ENCODE measurements at regions not wholly inside any gene's neighbourhood (a gene's known extent, or its start where the extent isn't known, plus 50 kb on each side); places are given as distances from the start of the nearest gene placed in this dataset.

DNA sequence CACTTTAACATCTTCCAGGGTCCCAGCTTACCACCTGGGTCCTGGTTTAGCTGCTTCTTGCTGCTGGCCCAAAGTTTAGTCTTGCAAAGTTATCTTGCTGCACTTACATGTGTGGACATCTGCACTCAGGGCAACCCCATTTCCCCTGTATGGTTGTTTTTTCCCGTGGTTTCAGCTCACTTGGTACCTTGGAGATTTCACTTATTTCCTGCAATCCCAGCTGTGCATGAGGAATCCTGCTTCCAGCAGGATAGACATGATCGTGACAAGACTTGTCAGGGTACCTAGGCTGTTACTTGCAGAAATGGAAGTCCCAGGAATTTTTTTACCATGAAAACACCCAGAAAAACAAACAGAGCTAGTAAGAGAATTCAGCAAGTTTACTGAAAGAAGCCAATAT lies 95.9 kb upstream of the LEP start:
- no peak for DNase-seq (ENCODE audit: low read depth)

DNA sequence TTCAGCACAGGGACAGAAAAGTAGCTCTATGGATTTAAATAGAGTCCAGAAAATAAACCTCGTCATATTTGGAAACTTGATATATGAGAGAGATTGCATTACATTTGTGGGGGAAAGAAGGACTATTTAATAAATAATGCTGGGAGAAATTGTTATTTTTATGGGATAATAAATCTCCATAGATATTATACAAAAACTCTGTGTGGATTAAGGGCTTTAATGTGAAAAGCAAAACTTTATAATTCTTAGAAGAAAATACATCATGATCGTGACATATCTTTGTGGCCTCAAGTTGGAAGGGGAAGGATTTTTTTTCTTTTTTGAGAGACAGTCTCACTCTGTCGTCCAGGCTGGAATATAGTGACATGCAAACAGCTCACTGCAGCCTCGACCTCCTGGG lies 95.0 kb upstream of the LEP start:
- no peak for DNase-seq (ENCODE audit: low read depth)

DNA sequence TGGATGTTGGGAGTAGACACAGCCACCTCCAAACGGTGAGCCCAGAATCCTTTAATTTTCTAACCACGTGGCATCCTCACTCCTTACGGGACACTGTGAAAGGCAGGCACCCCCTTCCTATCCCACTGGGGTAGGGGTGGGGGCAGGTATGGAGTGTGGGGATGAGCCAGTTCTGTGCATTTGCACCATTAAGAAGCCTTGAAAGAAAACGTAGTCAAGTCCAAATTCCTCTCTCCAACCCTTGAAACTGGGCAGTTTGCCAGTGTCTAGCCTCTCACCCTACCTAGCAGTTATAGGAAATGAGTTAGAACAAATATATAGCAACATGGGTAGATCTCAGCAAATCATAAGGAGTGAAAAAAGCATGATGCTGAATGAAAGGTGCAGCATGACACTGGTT lies 92.4 kb upstream of the LEP start:
- DNase-seq (ENCODE audit: low read depth) = no peak

DNA sequence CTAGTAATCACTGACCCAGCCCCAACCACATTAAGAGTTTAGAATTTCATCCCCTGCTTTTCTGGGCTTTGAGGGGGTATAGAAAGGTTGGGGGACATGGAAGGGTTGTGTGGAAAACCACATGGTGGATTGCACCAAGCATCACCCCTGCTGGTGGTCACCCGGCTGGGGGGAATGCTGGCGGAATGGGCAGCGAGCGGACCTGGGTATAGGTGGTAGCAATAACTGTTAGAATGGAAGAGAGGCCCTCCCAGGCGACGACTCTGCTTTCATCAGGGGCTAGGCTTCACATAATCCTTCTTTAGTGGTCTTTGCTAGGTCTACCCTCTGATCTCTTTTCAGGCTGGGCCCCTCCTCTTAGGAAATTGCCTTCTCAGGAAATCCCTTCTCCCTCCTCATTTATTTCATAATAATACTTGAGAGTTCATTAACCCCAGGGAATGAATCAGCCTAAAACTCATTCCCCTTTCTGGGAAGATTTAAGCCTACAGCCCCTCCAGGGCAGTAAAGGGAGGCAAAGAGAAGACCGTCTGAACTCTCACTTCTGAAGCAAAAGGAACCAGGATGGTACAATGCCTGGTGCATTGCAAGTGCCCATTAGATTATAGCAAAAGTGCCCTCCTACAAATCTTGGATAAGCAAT lies 90.7 kb upstream of the LEP start:
- no peak for DNase-seq (ENCODE audit: low read depth)

DNA sequence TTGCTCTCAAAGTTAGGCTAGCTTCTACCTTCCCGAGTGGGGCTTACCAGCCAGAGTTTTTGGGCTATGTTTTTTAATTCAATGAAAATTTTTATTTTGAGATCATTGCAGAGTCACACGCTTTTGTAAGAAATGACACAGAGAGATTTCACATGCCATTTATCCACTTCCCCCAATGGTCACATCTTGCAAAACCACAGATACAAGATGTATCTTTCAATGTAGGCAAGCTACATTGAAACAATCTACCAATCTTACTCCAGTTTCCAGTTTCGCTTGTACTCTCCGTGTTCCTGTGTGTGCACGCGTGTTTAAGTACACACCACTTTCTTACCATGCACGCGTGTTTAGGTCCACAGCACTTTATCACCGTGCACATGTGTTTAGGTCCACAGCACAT lies 89.4 kb upstream of the LEP start:
- no peak for DNase-seq (ENCODE audit: low read depth)

DNA sequence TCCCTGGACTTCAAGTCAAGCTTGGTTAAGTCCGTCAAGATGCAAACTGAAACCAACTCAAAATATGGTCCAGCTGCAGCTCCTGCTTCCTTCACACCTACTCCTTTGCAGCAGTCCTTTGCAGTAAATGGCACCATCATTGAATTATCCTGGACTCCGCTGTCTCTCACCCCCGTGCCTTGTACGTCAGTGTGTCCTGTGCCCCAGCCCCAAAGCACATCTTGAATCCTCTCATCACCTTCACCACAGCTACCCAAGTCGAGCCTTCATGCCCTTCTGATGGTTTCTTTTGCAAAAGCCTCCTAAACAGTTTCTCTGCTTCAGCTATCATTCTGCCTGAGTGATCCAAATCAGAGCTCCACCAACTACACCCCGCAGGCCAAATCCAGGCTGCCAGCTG lies 88.4 kb upstream of the LEP start:
- DNase-seq (ENCODE audit: low read depth) = no peak

DNA sequence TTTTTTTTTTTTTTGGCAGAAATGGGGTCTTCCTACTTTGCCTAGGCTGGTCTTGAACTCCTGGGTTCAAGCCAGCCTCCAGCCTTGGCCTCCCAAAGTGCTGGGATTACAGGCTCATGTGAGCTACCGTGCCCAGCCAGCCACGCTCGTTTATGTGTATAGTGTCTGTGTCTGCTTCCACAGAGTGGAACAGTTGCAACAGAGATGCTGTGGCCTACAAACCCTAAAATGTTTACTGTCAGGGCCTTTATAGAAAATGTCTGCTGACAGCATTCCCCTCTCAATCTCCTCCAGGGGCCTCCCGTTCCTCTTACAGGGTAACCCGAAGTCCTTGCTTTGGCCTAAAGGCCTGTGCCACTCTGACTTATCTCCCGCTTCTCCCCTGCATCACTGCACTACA lies 87.6 kb upstream of the LEP start:
- DNase-seq (ENCODE audit: low read depth) = no peak

DNA sequence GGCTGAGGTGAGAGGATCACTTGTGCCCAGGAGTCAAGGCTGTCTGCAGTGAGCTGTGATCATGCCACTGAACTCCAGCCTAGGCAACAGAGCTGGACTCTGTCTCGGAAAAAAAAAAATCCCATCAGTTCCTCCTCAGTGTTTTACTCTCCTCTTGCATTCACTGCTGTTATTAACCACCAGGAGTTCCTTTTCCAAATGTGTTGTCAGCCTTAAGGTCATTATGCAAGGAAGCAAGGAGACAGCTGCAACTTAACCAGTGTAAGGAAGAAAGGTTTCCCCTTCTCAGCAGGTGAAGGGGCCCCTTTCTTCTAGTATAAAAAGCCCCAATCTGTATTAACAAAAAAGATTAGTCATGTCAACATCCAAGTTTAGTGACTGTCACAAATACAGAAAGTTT lies 86.6 kb upstream of the LEP start:
- DNase-seq (ENCODE audit: low read depth) = no peak

DNA sequence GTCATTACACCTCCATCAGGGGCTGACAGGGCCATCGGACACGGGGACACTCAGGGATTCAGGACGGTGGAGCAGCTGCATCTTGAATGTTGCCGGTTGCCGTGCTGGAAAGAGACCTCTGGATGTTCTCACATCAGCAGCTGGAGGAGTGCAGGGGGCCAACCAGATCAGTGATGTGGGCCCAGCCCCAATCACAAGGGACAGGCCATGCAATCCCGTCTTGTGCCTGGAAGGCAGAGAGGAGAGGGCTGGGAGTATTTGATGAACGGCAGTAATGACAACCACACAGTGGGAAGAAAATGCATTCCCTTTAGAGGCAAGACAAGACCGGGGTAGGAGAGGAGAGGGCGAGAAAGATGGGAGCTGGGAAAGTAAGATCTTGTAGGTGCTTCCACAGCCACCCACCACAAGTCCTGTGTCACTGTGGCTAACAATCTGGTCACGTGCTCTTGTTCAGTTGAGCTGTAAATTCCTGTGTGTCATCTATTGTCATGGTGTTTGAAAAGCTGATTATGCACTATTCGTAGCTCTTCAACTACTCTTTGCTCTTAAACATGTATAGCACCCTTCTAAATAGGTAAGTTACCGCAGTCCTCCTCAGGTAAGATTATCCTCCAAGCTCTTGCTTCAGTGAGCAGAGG lies 85.9 kb upstream of the LEP start:
- DNase-seq (ENCODE audit: low read depth) = no peak

DNA sequence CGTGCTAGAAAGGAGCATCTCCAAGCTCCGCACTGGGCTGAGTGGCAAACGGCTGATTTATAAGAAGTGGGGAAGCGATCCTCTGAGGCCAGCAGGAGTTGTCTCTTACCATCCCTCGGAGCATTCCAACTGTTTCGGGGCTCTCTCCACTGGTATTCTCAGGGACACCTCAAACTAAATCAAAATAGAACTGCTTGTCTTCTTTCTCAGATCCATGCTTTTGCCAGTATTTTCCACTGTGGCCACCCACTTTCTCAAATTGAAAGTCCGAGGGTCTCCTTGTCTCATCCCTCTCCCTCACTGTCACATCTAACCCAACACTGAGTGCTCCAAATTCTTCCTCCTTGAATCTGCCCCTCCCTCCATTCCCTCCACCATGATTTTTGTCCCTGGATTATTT lies 83.2 kb upstream of the LEP start:
- no peak for DNase-seq (ENCODE audit: low read depth)

DNA sequence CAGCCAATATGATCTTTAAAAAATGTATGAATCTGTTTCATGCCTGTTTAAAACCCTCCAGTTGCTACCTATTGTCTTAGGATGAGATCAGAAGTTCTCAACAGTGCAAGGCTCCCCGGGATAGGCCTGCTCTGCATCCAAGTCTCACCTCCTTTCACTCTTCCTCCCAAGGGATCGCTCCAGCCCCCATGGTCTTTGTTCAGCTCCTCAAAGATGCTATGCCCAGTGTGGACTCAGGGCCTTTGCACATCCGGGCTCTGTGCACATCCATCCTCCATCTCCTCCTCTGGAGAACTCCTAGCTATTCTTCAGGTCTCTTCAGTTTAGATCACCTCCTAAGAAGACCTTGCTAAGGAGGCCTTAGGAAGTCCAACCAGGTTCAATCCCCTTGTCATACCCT lies 82.7 kb upstream of the LEP start:
- no peak for DNase-seq (ENCODE audit: low read depth)

DNA sequence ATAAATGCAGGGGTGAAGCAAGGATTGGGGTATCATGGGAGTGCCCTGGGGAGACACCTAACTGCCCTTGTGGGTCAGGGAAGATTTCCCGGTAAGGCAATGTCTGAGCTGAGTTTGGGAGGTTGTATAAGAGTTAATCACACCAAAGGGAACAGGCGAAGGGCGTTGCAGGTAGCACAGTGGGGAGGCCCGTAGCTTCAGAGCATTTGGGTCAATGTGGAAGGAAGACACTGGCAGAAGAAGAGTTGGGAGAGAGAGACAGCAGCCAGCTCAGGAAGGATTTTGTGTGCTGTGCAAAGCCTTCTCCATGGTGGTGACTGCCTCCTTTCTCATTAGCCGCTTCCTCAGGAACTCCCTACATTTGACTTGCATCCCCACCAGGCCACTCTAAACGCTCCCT lies 80.8 kb upstream of the LEP start:
- DNase-seq (ENCODE audit: low read depth) = no peak

DNA sequence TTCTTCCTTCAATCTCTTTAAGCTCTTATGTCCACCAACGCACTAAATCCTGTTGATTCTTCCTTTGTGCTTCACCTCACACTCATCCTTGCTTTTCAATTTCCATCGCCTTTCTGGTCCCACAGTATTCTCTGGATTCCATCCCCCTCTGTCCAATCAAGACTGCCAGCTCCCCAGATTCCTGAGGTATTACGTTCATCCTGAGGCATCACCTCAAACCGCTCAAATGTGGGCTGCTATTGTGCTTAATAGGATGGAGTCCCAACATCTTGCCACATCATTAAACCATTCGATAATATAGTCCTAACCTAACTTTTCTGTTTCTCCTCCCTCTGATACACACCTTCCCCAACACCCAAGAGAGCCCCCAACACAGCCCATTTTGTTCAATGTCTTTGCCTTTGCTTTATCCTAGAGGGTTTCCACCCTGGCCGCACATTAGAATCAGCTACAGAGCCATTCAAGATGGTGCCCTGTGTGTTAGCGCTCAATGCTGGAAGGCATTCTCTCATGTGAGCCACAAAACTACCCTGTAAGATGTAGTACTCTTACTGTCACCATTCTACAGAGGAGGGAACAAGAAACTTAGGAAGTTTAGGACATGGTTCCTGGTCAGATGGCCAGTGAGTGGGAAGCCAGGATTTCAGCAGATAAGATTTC lies 79.5 kb upstream of the LEP start:
- no peak for DNase-seq (ENCODE audit: low read depth)

DNA sequence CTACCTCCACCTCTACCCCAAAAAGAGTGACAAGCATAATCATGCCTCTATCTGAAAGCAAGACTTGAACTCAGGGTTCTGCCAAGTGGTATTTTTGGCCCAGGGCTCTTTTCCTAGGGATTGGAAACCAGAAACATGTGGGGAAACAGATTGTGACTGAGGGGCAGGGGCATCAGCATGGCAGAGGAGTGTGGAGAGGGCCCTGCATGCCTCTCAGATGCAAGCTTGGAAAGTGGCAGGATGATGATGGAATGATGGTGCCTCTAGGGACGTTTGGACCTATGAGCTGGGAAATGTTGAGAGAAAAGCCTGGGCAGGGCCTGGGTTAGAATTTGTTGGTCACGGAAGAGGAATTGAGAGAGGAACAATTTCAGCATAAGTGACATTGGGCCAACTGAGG lies 78.4 kb upstream of the LEP start:
- no peak for DNase-seq (ENCODE audit: low read depth)

DNA sequence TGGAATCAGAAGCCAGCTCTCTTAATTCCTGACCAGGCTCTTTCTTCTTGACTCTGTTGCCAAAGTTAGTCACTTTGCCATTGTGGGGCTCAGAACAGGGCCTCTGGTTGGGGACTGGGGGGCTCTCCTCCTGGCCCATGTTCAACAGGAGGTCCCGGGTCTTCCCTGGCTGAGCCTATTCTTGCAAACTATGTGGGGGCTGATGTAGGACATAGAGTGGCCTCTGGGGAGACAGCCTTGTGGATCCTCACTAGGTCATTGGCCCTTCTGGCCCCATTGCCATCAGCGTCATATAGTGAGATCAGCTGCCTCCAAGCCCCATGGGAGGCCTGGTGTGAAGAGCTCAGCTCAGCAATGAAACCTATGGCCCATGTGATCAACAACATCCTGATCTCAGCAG lies 77.6 kb upstream of the LEP start:
- no peak for DNase-seq (ENCODE audit: low read depth)

DNA sequence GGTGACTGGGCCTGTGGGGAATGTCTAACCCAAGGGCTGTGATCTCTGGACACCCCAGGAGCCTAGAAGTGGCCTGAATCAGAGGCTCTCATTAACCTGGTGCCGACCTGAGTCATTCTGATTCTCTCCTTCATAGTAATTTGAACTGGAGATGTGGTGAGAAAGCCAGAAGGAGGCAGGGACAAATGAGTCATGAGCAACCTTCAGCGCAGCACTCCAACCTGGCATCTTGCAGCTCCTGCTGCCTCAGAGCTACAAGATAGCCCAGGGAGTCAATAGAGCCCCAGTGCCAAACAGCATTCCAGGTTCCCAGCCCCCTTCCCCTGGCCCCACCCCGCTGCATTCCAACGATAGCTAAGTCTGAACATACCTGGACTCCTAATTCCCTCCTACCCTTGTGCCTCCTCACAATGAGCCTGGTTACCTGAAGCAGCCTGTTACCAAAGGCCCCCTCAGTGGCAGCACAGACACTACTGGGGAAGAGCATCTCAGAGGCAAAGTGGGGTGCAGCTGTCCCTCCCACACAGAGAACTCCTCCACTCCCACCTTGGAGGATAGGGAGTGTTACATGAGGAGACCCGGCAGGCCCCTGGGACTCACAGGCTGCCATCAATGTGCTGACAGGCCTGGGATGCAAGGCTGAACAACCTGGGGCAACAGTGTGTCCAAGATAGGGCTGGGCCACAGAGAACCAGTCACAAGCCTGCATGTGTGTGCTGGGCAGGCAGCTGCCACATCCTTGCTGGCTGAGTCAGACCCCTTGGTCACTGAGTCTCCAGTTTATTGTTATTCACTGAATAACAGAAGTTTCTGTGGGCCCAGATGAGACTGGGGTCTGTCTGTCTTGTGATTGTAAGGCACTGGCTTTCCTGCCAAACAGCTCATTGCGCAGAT lies 76.8 kb upstream of the LEP start:
- DNase-seq (ENCODE audit: low read depth) = peak; percentile 26

DNA sequence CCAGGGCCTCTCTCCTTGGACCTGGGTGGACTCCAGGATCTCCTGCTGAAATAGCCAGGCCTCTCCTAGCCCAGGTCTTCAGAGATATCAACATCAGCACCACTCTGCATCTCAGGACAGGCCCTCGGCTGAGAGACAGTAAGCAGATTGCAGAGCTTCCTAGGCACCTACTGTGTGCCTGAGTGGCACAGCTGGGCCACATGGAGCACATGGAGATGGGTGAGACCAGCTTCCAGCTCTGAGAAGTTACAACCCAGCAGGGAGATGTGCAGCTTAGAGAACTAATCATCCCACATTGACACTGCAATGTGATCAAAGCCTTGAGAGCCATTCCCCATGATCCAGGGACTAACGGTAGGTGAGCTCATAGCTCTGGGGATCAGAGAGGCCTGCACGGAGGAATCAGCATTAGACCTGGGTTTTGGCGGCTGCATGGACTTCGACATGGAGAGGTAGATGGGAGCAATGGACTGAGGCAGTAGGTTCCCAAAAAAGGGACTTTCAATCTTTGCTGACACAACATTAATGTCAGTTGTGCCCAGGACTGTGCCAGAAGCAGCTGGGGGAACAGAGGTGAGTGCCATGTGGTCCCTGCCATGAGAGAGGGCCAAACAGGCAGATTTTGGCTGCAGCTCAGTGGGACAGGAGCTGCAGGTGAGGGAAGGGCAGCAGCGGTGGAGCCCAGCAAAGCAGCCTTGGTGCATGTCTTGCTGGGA lies 76.0 kb upstream of the LEP start:
- DNase-seq (ENCODE audit: low read depth) = no peak

DNA sequence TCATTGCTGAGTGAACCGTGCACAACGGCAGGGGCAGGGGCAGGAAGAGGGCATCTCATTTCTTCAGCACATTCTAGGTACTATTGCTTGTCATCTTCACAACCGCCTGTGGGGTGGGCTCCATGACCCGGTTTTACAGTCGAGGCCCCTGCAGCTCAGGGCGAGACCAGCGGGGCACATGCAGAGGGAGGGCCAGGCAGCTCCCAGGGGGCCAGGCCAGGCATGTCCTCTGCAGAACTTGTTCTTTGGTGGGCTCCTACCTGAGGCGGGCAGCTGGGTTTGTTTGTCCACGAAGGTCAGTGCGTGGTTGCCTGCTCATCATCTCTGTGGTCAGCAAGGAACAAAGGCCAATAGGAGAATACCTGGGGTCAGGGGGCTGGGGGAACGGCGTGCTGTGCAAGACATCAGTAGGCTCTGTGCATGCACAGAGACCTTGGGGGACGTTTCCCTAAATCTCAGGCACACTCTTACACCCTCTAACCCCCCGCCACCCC lies 75.1 kb upstream of the LEP start:
- DNase-seq (ENCODE audit: low read depth) = no peak

DNA sequence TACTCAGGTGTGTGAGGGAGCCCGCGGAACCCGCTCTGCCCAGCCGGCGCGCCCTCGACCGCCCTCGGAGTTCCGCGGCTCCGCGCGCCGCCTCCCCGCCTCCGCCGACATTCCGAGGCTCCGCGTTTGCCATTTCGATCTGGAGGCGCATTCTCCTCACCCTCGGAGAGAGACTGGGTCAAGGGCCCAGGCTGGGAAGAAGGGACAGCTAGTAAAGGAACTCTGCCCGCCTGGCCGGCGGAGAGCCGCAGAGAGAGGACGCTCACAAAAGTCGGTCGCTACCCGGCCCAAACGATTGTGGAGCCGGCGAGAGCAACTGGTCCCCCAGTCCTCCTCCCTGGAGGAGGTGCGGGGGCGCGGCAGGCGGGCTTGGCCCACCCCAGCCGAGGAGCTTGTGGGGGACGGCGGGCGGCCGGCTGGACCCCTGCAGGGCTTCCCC lies 74.5 kb upstream of the LEP start:
- DNase-seq (ENCODE audit: low read depth) = no peak

DNA sequence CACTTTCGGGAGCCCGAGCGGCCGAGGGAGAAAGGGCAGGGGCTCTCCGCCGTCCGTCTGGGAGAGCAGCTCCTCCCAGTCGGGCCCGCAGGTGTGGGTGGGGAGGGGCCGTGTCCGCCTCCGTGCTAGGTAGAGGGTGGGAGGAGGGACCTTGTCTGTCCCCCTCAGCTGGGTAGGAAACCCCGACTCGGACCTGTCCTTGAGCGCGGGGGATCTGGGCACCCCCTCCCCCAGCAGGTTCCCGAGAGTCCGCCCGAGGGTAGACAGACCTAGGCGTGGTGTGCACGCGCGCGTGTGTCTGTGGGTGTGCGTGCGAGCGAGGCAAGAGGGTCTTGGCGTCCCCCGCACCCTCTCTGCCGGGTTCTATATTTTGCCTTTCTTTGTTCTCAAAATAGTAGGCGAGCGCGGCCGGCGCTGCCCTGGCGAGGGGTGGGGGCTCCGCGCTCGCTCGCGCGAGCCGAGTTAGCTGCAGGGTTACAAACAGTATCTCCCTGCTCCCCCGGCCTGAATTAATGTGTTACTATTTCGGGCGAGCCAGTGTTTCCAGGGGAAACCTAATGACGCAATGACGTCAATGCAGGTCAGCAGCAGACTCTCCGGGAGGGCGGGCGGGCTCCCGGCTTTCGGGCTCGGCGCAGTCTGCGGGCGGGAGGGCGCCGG lies 73.9 kb upstream of the LEP start:
- peak; percentile 50 for DNase-seq (ENCODE audit: low read depth)
